ENCODE measurements at regions not wholly inside any gene's neighbourhood (a gene's known extent, or its start where the extent isn't known, plus 50 kb on each side); places are given as distances from the start of the nearest gene placed in this dataset.
A peak's percentile ranks its signal among the peaks of the same experiment; 100 is the strongest.
"Not testable (repeated sequence)": the region's sequence is repeated elsewhere in the genome, so short reads cannot be mapped to it uniquely, and the experiment has no call there.

DNA sequence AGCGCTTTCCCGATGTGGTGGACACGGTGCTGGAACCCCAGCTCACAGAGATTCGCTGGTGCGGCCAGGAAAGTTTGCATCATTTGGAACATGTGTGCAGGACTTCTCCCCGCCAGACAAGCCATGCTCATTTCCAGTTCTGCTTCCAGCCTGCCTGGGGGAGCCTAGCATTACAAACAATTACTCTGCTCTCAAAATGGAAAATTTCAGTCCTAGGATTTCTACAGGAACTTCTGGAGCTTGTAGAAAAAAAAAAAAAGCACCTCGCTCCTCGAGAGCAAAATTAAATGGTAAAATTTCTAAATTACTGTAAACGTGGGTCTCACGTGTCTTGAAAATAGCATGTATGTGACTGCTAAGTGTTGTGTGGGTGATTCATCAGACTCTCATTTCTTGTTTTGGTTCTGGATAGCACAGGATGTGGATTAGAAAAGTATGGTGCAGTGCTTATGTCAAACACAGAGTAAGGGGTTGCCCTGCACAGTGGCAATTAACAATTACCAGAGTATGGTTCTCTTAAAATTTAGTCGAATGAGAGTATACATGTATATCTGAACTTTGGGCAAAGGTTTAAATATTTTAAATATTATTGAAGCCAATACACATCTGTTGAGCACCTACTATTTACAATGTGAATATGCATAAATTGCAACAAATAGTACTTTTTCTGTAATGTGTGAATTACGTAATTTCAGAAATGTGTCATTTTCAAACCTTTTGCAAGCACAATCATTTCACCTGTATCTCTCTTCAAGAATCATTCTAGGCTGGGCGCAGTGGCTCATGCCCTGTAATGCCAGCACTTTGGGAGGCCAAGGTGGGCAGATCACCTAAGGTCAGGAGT is 61.8 kb upstream of the PTGFRN start:
- no peak overlapping the region for H3K4me3 ChIP-seq (ENCODE audit: low read length)
- TF ChIP-seq CTCF (conservative IDR thresholded peaks at IDR 0.05; ENCODE audit: low read depth, low read length) = no peak
- no peak for DNase-seq (ENCODE audit: low read depth)

DNA sequence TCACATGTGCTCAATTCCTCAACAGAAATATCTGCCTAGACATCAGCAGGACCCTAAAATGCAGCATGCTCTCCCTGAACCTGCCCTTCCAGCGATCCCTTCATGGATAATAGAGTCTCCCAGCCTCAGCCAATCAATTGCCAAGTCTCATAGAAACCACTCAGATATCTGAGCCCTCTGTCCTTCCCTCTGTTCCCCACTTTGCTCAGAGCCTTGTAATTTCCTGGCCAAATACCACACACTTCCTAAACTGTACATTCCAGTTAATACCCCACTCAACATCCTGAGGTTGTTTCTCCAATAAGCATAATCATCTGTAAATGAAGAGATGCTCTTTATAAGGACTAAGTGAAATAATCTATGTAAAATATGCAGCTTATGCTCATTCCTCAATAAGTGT is 59.3 kb upstream of the PTGFRN start:
- no peak overlapping the region for H3K4me3 ChIP-seq (ENCODE audit: low read length)
- no peak for TF ChIP-seq CTCF (conservative IDR thresholded peaks at IDR 0.05; ENCODE audit: low read depth, low read length)
- DNase-seq (ENCODE audit: low read depth) = no peak

DNA sequence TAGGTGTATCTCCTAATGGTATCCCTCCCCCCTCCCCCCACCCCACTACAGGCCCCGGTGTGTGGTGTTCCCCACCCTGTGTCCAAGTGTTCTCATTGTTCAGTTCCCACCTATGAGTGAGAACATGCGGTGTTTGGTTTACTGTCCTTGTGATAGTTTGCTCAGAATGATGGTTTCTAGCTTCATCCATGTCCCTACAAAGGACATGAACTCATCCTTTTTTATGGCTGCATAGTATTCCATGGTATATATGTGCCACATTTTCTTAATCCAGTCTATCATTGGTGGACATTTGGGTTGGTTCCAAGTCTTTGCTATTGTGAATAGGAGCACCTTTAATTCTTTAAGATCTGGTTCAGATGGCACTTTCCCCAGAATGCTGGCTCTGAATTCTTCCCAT is 58.5 kb upstream of the PTGFRN start:
- H3K4me3 ChIP-seq (ENCODE audit: low read length); DNase-seq (ENCODE audit: low read depth): not testable (repeated sequence)

DNA sequence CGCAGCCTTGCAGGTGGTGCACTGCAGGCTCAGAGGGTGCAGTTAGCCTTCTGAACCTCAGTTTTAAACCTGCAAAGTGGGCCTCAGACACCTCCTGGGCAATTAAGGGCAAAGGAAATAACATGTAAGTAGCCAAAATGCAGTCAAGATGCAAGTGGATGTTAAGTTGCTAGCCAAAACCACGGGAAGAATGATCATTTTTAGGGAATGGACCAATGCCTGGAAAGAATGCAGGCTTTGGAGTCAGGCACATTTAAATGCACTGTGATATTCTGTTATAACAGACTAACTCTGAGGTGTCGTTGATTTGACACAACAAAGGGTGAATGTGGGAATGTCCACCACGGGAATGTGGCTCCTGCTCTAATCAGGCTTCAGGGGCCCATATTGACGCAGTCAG is 57.9 kb upstream of the PTGFRN start:
- DNase-seq (ENCODE audit: low read depth) = no peak
- TF ChIP-seq CTCF (conservative IDR thresholded peaks at IDR 0.05; ENCODE audit: low read depth, low read length) = no peak
- no peak overlapping the region for H3K4me3 ChIP-seq (ENCODE audit: low read length)

GRCh38 chr1:116852367-116852766 is 57.3 kb upstream of the PTGFRN start:
- DNase-seq (ENCODE audit: low read depth) = no peak
- no peak for TF ChIP-seq CTCF (conservative IDR thresholded peaks at IDR 0.05; ENCODE audit: low read depth, low read length)
- H3K4me3 ChIP-seq (ENCODE audit: low read length) = no peak overlapping the region

DNA sequence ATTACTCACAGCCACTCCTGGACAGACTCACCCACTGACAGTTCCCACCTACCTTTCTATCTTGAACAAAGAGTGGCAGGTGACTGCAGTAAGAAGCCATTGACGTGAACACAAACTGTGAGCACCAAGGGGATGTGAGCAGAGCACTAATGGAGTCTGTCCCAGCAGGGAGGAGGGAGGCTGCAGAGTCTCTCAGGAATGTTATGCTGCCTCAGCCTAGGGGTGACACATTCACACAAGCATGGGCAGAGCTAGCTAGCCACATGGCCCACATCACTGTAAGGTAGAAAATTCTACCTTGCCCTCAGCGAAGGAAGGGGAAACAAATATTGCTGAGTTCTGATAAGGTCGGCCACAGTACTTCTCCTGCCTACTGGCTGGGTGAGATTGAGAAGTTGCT is 56.8 kb upstream of the PTGFRN start:
- no peak for TF ChIP-seq CTCF (conservative IDR thresholded peaks at IDR 0.05; ENCODE audit: low read depth, low read length)
- DNase-seq (ENCODE audit: low read depth) = no peak
- no peak overlapping the region for H3K4me3 ChIP-seq (ENCODE audit: low read length)

- H3K4me3 ChIP-seq (ENCODE audit: low read length) = no peak overlapping the region
- no peak for TF ChIP-seq CTCF (conservative IDR thresholded peaks at IDR 0.05; ENCODE audit: low read depth, low read length)
- DNase-seq (ENCODE audit: low read depth) = peak; percentile 40
Observed at GRCh38 chr1:116853680-116854402, 55.9 kb upstream of the PTGFRN start.
